ENCODE measurements at regions not wholly inside any gene's neighbourhood (a gene's known extent, or its start where the extent isn't known, plus 50 kb on each side); places are given as distances from the start of the nearest gene placed in this dataset.

DNA sequence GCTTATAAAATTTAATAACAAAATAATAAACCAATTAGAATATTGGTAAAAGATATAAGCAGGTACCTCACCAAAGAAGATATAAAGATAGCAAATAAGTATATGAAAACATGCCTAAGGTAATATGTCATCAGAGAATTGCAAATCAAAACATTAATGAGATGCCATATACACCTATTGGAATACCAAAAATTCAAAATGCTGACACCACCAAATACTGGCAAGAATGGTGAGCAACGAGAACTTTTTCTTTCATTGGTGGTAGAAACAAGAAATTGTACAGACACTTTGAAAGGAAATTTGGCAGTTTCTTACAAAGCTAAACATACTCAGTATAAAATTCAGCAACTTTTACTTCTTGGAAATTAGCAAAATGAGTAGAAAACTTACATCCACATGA, 346.9 kb upstream of the ROBO1 start:
- no peak for DNase-seq

DNA sequence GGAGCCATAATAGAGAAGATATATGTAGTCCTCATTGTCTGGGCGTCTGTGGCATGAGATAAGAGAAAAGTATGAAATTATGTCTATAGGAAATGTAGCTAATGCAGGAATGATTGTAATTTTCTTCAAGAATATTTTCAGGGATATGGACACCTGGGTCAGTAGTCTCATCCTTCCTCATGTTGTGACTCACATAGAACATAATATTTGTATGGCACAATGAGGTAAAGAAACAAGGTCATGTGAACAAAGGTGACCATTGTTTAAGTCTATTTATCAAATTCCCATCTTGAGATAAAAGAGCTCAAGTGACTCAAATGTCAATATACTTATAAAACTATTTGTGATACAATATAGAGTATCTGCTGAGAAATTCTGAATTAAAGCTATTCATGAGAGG, 345.5 kb upstream of the ROBO1 start:
- no peak for DNase-seq

DNA sequence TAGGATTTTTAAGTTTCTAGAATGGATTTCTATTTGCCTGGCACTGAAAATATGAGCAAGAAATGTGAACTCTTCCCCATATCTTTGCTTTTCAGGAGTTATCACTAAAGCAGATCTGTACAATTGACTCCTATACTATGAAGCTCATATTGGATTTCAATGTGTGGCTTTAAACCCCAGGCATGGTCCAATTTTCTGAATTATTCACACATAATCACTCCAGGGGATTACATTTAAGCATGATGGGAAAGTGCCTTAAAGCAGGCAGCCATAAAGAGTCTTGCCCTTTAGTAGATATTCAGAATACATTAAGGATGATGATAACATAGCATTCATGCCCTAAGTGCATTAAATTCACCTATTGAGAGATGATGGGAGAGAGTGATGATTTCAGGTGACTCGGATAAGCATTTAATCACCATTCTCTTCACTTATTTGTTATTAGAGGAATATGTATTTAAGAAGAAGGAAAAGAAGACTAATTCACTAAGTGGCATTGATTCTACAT, 331.8 kb upstream of the ROBO1 start:
- DNase-seq, result no peak

DNA sequence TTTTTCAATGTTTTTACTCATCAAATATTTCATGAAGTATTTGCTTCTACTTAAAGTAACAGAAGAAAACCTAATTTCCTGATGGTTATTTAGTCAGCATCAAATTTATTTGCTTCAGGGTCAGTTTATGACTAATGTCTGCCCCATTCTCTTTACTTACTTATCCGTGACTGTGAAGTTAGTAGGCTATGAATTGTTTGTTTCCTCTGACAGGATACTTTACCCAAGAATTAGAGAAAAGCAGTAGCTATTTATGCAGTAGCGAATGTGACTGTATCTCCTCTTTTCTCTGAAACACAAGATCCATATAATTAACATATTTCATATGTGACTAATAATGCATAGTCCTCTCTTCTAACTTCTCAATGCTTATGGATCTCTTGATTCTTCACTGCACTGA, 329.9 kb upstream of the ROBO1 start:
- peak; percentile 9 for DNase-seq

DNA sequence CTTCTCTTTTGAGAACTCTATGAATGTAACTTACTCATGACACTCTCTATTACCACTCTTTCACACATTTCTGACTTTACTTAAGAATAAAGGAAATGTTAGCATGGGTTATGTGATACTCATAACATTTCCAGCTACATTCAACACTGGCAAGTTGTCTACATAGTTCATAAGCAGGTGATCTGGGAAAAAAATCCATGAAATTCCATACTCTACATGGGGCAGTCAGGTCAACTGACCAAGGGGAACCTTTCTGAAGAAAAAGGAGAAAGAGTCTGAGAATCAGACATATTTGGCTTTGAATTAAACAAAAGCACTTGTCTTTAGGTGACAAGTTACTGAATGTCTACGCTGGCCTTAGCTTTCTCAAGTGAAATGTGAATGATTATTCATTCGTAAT, 329.1 kb upstream of the ROBO1 start:
- no peak for DNase-seq

DNA sequence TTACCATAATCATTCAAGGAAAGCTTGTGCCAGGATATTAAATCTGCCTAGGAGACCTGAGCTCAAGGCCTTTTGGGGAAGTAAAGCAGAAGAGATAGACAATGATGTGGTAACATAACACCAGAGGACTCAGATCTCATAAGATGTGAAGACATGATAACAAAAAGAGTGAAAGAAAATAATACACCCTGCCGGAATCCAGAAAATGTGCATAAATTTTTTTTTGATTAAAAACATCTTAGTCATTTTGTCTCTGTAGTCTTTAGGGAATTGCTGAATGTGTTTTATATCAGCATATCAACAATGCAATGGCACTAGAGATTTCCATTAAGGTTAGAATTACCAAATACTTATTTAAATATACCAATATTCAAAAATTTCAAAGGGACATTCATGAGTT, 326.8 kb upstream of the ROBO1 start:
- no peak for DNase-seq

DNA sequence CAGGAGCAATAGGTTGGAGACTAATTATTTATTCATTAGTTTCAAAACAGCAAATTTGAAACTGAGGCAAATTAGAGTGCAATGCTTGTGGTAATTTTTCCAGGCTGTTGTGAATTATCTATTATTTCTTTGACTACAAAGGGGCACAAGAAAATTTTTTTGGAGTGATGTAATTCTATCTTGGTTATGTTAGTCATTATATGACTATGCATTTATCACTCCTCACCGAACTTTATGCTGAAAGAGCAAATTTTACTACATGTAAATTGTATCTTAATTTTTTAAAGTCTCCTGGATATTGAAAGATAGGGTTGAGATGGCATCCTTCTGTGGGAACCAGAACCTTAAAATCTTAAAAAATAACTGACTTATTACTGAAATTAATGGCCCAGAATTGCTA, 320.0 kb upstream of the ROBO1 start:
- no peak for DNase-seq

DNA sequence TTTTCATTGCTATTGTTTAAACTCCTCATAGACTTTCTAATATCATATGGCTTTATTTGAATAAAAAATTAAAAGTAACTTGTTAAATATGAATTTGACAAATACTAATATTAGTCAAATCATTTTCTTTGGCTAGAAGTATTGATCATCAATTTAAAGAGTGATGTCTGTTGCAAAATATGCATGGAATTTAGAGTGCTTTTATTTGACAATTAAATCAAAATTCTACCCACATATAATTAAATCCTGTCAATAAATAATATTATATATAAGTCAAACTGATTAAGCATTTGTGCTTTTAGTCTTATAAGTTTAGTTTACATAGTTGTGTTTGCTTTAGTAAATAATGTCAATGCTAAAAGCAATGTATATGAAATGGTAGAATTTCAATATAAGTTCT, 318.6 kb upstream of the ROBO1 start:
- no peak for DNase-seq

DNA sequence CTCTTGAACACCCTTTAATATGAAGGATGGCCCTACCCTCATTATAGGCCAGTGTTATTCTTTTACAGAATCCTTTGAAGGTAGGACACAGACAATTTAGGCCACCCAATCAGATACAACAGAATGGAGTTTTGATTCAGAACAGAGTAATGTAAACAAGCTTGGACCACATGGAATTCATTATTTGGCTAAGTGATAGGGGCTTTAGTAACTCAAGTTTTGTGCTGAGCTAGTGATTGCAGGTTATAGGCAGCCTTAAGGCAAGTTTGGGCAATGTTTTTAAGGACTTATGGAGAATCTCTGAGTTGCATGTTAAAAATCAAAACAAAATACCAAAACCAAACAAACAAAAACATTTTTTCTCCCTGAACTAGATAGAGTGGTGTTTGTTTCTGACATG, 312.1 kb upstream of the ROBO1 start:
- no peak for DNase-seq

DNA sequence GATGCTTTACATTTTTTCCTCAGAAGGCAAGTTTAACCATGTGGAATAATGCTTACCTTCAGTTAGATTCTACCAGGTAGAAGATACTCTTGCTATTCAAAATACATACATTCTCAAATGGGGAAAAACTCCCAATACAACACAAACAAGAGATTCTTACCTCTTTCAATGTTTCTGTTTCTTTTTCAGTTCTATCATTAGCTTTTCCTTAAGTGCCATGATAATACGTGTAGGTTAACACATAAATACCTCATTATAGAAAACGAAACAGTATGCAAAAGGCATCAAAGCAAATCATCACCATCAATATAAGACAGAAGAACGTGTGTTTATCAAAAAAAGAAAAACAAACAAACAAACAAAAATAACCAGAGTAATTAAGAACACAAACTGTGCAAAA, 300.7 kb upstream of the ROBO1 start:
- DNase-seq, result no peak

DNA sequence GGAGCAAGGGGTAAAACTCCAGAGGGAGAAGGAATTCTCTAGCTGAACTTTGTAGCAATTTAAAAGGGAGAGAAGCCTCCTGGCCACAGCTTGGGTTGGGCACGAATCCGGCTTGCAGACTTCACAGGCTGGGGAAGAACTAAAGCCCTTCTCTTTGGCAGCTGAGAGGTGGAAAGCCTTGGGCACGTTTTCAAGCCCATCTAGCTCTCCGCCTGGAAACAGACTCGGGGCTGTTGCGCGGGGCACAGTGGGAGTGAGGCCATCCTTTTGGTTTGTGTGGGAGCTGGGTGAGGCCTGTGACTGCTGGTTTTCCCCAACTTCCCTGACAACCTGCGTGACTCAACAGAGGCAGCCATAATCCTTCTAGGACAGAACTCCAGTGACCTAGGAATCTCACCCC, 295.7 kb upstream of the ROBO1 start:
- DNase-seq, result no peak

DNA sequence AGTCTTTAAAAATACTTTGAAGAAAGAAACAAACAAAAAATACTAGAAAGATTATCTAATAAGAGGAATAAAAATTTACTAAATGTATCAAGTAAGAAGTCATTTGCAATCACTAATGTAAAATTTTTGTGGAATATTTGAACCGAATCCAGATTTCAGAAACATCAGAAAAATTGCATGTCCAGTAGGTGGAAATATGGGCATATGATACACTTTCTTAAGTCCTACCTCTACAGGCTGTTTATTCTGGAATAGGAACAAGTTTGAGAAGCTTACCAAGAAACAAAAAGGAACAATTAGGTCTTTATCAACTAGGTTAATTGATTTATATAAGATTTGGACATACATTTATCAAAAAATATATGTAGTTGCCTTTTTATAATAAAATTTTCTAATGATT, 292.9 kb upstream of the ROBO1 start:
- peak; percentile 1 for DNase-seq

DNA sequence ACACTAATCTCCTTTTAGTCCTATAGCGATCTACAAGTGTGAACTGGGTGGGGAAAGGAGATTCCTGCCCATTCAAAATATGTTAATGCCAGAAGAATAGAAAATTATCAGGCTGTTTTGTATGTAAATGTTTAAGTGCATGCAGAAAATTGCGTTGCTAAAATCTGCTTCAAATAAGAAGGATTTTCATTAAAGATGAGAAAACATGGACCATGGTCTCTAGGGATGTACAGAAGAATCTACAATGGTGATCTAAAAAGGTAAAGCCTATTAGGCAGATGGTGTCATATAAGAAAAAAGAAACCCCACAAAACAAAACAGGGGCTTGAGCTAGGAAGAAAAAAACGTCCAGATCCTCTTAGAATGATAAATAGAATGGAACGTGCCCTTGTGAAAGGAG, 287.5 kb upstream of the ROBO1 start:
- no peak for DNase-seq

DNA sequence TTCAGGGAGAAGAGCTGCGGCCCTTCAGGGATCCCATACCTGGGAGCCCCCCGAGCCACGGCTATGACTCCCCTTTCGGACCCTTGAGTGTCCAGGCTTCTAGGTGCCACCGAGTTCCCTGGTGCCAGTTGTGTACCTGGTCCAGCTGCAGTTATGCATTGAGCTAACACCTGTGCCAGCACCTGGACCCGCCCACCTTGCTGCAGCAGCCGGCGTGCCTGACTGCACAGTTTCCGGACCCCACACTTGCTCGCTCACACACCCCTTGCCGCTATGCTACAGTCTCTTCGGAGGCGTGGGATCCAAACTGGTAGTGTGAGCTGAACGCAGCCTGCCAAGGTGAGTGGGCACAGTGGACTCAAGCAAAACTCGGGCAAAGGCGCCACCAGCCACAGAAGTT, 284.5 kb upstream of the ROBO1 start:
- no peak for DNase-seq

DNA sequence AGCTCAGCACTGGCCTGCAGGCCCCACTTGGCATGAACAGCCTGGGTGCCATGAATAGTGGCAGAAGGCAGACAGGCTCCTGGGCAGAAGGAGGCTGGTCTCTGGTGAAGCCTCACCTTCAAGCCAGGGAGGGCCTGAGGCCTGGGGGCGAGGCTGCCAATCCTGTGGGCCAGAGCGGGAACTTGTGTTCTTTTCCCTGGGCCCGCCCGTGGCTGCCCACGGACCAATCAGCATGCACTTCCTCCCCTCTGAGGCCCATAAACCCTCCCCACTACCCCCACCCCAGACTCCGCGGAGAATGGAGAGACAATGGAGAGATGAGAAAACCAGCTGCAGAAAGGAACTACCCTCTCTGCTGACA, 283.8 kb upstream of the ROBO1 start:
- no peak for DNase-seq

DNA sequence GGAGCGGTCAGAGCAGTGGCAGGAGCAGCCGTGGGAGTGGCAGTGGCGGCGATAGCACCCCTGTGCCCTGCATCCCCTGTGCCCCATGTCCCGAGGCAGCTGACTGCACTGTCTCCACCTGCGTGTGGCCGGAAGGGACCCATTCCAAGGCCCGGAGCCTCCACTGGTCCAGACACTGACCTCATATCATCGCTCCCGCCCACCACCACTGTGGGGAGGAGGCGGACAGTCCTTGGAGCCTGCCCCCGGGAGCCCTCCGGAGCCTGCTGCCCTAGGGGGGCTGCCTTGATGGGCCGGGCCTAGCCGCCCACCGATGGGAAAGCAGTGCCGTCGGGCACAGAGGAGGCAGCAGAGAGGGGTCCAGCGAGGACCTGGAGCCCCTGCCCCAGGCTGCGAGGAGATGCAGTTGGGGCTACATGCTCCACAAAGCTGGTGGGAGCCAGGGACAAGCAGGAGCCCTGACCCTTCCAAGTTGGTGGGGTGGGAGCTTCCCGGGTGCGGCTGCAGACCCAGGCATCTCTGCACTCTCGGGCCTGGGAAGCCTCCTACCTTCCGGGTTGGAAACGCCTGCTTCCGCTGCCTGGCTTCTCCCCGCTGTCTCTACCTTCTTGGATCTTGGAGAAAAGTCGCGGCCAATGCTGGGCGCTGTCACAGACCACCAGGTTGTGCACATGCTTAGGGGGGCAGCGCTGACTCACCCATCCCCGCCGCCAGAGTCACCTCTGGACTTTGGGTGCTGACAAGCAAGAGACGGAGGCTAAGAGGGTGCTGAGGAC, 283.2 kb upstream of the ROBO1 start:
- DNase-seq, result no peak

DNA sequence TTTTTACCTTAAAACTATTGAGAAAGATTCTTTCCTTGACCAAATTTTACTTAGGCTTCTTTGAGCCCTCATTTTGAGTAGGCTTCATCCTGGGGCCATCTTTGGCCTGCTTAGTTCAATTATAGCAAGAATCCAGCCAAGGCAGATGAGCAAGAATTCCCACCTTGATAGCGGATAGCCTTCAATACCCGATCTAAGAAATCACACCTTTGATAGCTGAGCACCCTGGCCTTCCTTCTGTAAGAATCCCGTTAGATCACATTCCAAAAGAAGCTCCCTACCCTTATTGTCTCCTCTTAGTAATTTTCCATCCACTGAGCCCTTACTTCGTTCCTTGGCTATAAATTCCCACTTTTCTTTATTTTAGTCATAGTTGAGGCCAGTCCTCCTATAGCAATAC, 275.4 kb upstream of the ROBO1 start:
- DNase-seq, result no peak

DNA sequence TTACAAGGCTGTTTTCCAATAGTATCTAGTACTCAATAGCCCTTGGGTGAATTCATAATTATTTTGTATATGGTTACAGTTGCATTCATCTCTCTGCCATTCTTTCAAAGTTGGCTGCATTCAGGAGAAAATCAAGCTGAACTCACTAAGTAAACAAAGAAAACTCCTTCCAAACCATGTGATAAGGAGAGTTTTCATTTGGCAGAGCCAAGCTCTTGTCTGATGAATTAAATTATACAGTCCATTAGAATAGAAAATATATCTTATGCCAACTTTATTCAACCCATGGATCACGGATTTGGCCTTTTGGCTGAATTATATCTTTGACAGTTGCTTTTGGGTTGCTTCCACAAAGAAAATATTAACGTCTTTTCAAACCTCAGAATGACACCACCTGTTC, 272.3 kb upstream of the ROBO1 start:
- DNase-seq, result no peak

DNA sequence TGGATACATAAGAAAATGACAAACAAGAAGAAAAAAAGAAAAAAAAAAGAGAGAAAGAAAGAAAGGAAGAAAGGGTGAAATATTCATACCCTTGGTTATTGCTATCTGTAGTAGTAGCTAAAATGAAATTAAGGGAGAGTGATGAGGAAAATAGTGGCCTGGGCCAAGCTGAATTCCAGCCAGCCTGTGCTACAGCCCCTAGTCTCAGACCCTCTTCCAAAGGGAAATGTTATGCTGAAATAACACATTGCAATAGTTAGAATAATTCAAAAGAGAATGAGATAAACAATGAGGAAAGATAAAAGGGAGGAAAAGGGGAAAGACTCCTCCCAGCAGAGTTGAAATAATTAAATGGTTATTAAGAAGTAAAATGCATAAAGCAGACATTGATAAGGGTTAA, 268.4 kb upstream of the ROBO1 start:
- DNase-seq, result no peak

DNA sequence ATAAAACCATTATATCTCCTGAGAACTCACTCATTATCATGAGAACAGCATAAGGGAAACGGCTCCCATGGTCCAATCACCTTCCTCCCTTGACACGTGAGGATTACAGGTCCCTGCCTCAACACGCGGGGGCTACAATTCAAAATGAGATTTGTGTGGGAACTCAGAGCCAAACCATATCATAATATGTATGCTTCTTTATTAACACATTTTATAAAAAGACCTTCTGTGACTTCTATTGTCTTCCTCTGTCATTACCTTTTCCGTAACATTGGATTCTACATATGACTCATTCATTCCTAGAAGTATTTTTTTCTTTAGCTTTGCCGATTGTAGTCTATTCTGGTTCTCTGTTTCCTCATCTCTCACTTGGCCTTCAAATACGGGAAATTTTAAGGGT, 267.2 kb upstream of the ROBO1 start:
- no peak for DNase-seq

DNA sequence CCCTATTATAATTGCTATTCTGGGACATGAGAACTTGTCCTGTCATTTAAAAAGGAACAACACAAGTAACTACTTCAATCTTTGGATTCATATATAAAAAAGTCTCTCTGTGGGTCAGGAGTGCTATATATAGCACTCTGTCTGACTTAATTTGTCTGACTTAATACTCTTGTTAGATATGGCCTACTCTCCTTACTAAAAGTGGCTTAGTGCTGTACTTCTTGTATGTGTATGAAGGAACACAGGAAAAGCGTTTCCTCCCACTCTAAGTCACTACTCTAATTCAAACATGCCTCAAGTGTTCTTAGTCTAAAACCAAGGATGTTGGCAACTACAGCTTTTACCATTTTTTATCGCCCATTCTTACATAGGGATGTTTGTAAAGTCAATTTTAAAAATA, 255.2 kb upstream of the ROBO1 start:
- DNase-seq, result no peak

DNA sequence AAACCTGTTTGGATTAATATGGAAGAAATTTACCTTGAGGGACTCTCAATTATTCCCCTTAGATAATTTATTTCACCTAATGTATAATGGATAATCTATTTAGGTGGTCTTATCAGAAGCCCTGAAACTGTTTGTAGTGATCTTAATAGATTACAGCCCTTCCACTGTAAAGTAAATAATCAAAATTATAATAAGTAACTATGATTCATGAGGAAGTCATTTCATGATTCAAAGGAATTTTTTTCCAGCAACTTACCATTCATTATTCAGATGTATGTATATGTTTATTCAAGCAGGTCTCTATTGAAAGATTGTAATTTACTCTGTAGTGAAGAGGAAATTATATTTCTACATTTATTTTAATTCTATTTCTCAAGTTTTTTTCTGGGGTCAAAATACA, 250.6 kb upstream of the ROBO1 start:
- no peak for DNase-seq

DNA sequence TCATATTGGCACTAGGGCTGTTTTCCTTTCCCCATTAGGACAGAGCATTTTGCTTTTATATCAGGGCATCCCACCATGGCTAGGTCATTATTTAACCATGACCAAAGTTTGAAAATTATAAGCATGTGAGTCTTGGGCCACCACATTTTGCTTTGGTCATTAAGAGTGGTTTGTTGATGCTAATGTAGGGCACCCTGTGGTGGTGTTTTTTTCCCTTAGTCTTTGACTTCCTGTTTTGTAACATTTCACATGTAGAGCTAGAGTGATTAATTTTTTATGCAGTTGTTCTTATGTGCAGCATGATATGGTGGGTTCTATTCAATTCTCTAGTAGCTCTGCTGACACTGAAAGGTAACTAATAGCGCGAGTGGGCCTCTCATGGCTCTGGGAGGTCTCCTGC, 249.6 kb upstream of the ROBO1 start:
- no peak for DNase-seq

DNA sequence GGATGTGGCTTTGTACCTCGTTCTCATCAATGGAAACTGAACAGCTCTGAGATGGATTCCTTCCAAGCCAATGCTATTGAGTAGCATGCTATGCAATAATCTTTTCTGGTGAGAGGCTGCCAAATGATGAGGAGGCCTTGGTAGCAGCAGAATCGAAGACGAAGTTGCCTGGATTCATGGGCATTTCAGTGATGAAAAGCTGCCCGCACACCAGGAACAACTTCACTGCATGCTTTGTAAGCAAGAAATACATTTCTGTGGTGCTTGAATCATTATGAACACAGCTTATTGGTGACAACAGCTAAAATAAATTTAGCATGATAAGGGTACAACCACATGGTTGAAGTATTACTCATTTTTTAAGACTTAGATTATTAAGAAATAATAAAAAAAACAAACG, 246.8 kb upstream of the ROBO1 start:
- DNase-seq, result no peak

DNA sequence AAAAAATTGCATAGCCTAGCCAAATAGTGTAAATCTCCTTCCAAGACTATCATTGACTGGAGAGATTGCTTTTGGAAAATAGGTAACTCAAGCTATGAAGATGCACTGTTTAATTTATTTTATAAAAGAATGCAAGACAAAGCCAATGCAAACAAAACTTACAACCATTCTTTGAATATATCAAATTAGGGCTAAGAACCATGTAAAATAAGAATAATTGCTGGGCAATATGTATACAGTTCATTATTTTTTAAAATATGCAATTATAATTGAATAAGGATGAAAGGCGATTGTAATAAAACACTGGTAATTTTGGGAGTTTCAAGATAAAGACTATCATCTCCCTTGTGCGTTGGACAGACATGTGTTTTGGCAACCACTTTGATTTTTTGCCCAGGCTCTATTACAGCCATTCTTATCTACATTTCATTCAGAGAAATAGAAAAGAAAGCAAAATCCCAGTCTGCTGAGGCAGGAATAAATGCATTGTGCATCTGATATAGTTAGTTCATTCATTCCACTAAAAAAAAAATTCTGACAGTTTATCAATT, 242.3 kb upstream of the ROBO1 start:
- DNase-seq, result no peak
